SJCRH30 (cell line): ENCODE measurements at regions not wholly inside any gene's neighbourhood (a gene's known extent, or its start where the extent isn't known, plus 50 kb on each side); places are given as distances from the start of the nearest gene placed in this dataset.

Source experiments
- DNase-seq, 2 experiments: peaks; one replicate each; pipeline ENCODE4 v3.0.0-alpha.2; 2015 to 2020
- H3K27ac ChIP-seq: fragments of 250-450 bp; sonication (Bioruptor Pico); 2 replicates; pipeline ENCODE4 v1.5.1; 2020; ENCODE audit warnings: mild to moderate bottlenecking, moderate library complexity
- H3K27me3 ChIP-seq: fragments of 250-450 bp; sonication (Bioruptor Pico); 2 replicates; pipeline ENCODE4 v1.5.1; 2020; ENCODE audit warnings: mild to moderate bottlenecking, moderate library complexity
- H3K36me3 ChIP-seq: fragments of 250-450 bp; sonication (Bioruptor Pico); 2 replicates; pipeline ENCODE4 v1.5.1; 2020; ENCODE audit warnings: mild to moderate bottlenecking, moderate library complexity
- H3K4me1 ChIP-seq: fragments of 250-450 bp; sonication (Bioruptor Pico); 2 replicates; pipeline ENCODE4 v1.5.1; 2020; ENCODE audit warnings: mild to moderate bottlenecking, moderate library complexity
- H3K4me3 ChIP-seq: fragments of 250-450 bp; sonication (Bioruptor Pico); 2 replicates; pipeline ENCODE4 v1.5.1; 2020; ENCODE audit warnings: mild to moderate bottlenecking, moderate library complexity
- H3K9me3 ChIP-seq: fragments of 250-450 bp; sonication (Bioruptor Pico); replicated peaks from 2 replicates; pipeline ENCODE4 v1.5.1; 2020; ENCODE audit warnings: mild to moderate bottlenecking, moderate library complexity

- DNase-seq: peak; percentile 10 to 31
- H3K9me3 ChIP-seq: no peaks in the 10 kb centered on the region
- peaks cover 3% of the 10 kb centered on the region; the same call in 1 of the 2 replicates for H3K4me1 ChIP-seq
- H3K4me3 ChIP-seq: no peak overlapping the region
- H3K36me3 ChIP-seq: no peaks in the 10 kb centered on the region
- H3K27me3 ChIP-seq: no peaks in the 10 kb centered on the region
- no peak overlapping the region for H3K27ac ChIP-seq
Measured at GRCh38 chr14:27077214-27077613, 479.4 kb upstream of the NOVA1 start.

GRCh38 chr14:27077710-27078109 is 479.9 kb upstream of the NOVA1 start:
- Histone ChIP-seq H3K4me1 (peaks cover 3% of the 10 kb centered on the region; the same call in 1 of the 2 replicates), H3K27ac (no peak overlapping the region), H3K36me3 (no peaks in the 10 kb centered on the region), H3K4me3 (no peak overlapping the region), H3K27me3 (no peaks in the 10 kb centered on the region), H3K9me3 (no peaks in the 10 kb centered on the region)
- DNase-seq: no peak

GRCh38 chr14:27078191-27078590 is 480.4 kb upstream of the NOVA1 start:
- no peak overlapping the region for H3K27ac ChIP-seq
- no peak for DNase-seq
- no peaks in the 10 kb centered on the region for H3K36me3 ChIP-seq
- no peaks in the 10 kb centered on the region for H3K27me3 ChIP-seq
- H3K4me3 ChIP-seq: no peak overlapping the region
- H3K4me1 ChIP-seq: peaks cover 3% of the 10 kb centered on the region; the same call in 1 of the 2 replicates
- no peaks in the 10 kb centered on the region for H3K9me3 ChIP-seq

GRCh38 chr14:27079716-27080115 is 481.9 kb upstream of the NOVA1 start:
- H3K9me3 ChIP-seq: no peaks in the 10 kb centered on the region
- H3K36me3 ChIP-seq: no peaks in the 10 kb centered on the region
- DNase-seq: no peak
- no peak overlapping the region for H3K27ac ChIP-seq
- H3K4me3 ChIP-seq: no peak overlapping the region
- H3K4me1 ChIP-seq: peaks cover 3% of the 10 kb centered on the region; the same call in 1 of the 2 replicates
- no peaks in the 10 kb centered on the region for H3K27me3 ChIP-seq

DNA sequence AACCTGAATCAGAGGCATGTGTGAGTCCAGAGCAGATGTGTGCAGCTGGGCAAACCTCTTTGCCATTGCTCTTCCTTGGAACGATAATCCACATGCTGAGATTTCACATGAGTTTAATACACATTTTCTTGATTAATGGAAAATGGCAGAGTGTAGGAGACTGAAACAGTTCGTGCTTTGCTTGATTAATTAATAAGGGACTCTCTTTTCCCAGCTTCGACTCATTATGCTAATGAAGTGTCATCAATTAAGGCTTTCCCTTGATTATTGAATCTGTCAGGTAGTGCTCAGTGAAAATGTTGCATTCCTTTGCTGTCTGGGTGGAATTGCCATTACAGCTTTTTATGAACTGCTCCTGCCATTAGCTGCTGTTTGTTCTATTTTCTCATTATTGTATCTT is 487.7 kb upstream of the NOVA1 start:
- H3K36me3 ChIP-seq: no peaks in the 10 kb centered on the region
- no peak overlapping the region for H3K27ac ChIP-seq
- no peaks in the 10 kb centered on the region for H3K9me3 ChIP-seq
- H3K4me1 ChIP-seq: no peaks in the 10 kb centered on the region
- no peak for DNase-seq
- H3K27me3 ChIP-seq: no peaks in the 10 kb centered on the region
- H3K4me3 ChIP-seq: no peak overlapping the region

GRCh38 chr14:27090716-27091115 is 492.9 kb upstream of the NOVA1 start:
- no peaks in the 10 kb centered on the region for H3K4me1 ChIP-seq
- H3K36me3 ChIP-seq: no peaks in the 10 kb centered on the region

DNA sequence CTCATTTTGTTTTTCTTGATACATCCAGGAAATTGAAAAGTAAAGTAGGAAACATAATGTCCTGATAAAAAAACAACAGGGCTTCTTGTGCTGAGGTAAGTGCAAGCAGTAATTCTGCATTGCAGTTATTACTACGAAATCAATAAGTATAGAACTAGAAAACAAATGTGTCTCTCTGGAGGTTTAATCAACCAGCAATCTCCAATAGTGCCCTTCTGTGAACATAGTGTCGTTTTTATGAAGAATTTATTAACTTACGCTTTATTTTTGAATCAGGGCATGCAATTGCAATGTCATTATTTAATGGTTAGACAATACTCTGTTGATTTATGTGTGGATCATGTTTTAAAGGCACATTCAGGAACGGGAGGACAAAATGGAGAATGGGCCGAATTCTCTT is 494.1 kb upstream of the NOVA1 start:
- Histone ChIP-seq H3K27ac (no peak overlapping the region), H3K4me1 (no peaks in the 10 kb centered on the region), H3K4me3 (no peak overlapping the region), H3K36me3 (no peaks in the 10 kb centered on the region), H3K9me3 (no peaks in the 10 kb centered on the region), H3K27me3 (no peaks in the 10 kb centered on the region)
- DNase-seq: no peak

More at GRCh38 chr14:27090716-27091115, 492.9 kb upstream of the NOVA1 start:
- H3K27me3 ChIP-seq: no peaks in the 10 kb centered on the region
- H3K9me3 ChIP-seq: no peaks in the 10 kb centered on the region
- no peak overlapping the region for H3K4me3 ChIP-seq
- DNase-seq: no peak
- no peak overlapping the region for H3K27ac ChIP-seq

DNA sequence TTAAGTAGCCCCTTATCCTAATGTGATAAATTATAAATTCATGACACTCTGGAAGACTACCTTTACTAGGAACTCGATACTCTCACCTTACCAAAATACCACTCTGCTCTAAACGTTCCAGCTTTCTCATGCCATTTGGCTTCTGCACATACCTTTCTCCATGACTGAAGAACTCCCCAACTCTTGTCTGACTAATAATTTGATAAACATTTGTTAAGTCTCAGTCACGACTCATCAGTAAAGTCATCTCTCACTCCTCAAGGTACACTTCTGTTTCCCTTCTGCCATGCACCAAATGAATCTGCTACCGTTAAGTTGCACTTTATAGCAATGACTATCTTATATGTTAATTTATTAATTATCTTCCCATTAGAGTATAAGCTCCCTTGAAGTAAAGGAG is 498.3 kb upstream of the NOVA1 start:
- no peak overlapping the region for H3K27ac ChIP-seq
- no peaks in the 10 kb centered on the region for H3K27me3 ChIP-seq
- no peaks in the 10 kb centered on the region for H3K9me3 ChIP-seq
- H3K36me3 ChIP-seq: no peaks in the 10 kb centered on the region
- no peaks in the 10 kb centered on the region for H3K4me1 ChIP-seq
- DNase-seq: no peak
- no peak overlapping the region for H3K4me3 ChIP-seq

- no peak overlapping the region for H3K27ac ChIP-seq
- no peaks in the 10 kb centered on the region for H3K27me3 ChIP-seq
- H3K4me1 ChIP-seq: no peaks in the 10 kb centered on the region
- H3K9me3 ChIP-seq: no peaks in the 10 kb centered on the region
- no peak for DNase-seq
- no peaks in the 10 kb centered on the region for H3K36me3 ChIP-seq
- H3K4me3 ChIP-seq: no peak overlapping the region
Measured at GRCh38 chr14:27098451-27098850, 500.6 kb upstream of the NOVA1 start.

DNA sequence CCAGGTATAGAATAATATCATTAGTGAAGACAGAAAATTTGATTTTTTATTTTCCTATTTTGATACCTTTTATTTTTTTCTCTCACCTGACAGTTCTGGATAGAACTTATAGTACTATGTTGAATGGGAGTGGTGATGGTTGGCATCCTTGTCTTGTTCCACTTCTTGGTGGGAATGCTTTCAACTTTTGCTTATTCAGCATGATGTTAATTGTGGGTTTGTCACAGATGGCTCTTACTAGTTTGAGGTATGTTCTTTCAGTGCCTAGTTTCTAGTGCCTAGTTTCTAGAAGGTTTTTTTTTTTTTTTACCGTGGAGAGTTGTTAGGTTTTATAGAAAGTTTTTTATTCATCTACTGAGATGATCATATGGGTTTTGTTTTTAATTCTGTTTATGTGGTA is 516.3 kb upstream of the NOVA1 start:
- no peak overlapping the region for H3K4me3 ChIP-seq
- H3K9me3 ChIP-seq: no peaks in the 10 kb centered on the region
- no peaks in the 10 kb centered on the region for H3K36me3 ChIP-seq
- H3K27ac ChIP-seq: no peak overlapping the region
- no peaks in the 10 kb centered on the region for H3K4me1 ChIP-seq
- DNase-seq: no peak
- no peaks in the 10 kb centered on the region for H3K27me3 ChIP-seq

DNA sequence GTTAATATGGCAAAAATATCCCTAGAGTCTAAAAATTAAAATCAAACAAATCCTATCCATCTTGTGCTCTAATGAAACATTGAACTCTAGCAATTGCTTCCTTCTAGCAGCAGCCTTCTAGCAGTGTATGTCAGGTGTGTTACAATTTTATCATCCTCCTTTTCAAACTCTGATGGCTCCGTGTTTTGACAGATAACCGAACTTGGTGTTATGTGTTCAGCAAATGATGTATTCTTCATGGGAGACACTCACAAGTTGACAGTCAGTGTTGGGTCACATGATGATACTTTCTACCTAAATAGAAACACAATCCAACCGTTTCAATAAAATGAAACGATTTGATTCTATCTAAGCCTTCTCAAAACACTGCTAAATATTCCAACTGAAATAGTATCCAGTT is 525.3 kb upstream of the NOVA1 start:
- H3K27me3 ChIP-seq: no peaks in the 10 kb centered on the region
- no peak overlapping the region for H3K4me3 ChIP-seq
- H3K36me3 ChIP-seq: no peaks in the 10 kb centered on the region
- H3K4me1 ChIP-seq: 0 out of 2 replicates have a peak, but pooled peaks cover 2% of the 10 kb centered on the region
- H3K27ac ChIP-seq: no peak overlapping the region
- DNase-seq: no peak
- no peaks in the 10 kb centered on the region for H3K9me3 ChIP-seq

GRCh38 chr14:27127838-27128237 is 530.0 kb upstream of the NOVA1 start:
- H3K27me3 ChIP-seq: no peaks in the 10 kb centered on the region
- no peaks in the 10 kb centered on the region for H3K9me3 ChIP-seq
- no peak overlapping the region for H3K27ac ChIP-seq
- DNase-seq: no peak
- no peaks in the 10 kb centered on the region for H3K4me1 ChIP-seq
- H3K4me3 ChIP-seq: no peak overlapping the region
- no peaks in the 10 kb centered on the region for H3K36me3 ChIP-seq

- H3K9me3 ChIP-seq: no peaks in the 10 kb centered on the region
- DNase-seq: no peak
- no peak overlapping the region for H3K27ac ChIP-seq
- H3K4me1 ChIP-seq: no peaks in the 10 kb centered on the region
- H3K36me3 ChIP-seq: no peaks in the 10 kb centered on the region
- peaks cover 8% of the 10 kb centered on the region; the same call in 1 of the 2 replicates for H3K27me3 ChIP-seq
- no peak overlapping the region for H3K4me3 ChIP-seq
Measured at GRCh38 chr14:27134200-27134599, 536.4 kb upstream of the NOVA1 start.

DNA sequence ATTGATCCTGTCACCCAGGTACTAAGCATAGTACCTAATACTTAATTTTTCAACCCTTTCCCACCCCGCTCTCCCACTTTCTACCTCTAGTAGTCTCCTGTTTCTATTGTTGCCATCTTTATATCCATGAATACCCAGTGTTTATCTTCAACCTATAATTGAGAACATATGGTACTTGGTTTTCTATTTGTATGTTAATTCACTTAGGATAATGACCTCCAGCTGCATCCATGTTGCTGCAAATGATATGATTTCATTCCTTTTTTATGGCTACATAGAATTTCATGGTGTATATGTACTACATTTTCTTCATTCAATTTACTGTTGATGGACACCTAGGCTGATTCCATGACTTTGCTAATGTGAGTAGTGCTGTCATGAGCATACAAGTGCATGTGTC is 547.3 kb upstream of the NOVA1 start:
- no peaks in the 10 kb centered on the region for H3K4me1 ChIP-seq
- no peaks in the 10 kb centered on the region for H3K27me3 ChIP-seq
- H3K9me3 ChIP-seq: no peaks in the 10 kb centered on the region
- no peak overlapping the region for H3K4me3 ChIP-seq
- DNase-seq: no peak
- H3K36me3 ChIP-seq: no peaks in the 10 kb centered on the region
- no peak overlapping the region for H3K27ac ChIP-seq

GRCh38 chr14:27148143-27148542 is 550.3 kb upstream of the NOVA1 start:
- Histone ChIP-seq H3K4me1 (no peaks in the 10 kb centered on the region), H3K27me3 (no peaks in the 10 kb centered on the region), H3K36me3 (no peaks in the 10 kb centered on the region), H3K27ac (no peak overlapping the region), H3K4me3 (no peak overlapping the region), H3K9me3 (no peaks in the 10 kb centered on the region)
- DNase-seq: no peak

DNA sequence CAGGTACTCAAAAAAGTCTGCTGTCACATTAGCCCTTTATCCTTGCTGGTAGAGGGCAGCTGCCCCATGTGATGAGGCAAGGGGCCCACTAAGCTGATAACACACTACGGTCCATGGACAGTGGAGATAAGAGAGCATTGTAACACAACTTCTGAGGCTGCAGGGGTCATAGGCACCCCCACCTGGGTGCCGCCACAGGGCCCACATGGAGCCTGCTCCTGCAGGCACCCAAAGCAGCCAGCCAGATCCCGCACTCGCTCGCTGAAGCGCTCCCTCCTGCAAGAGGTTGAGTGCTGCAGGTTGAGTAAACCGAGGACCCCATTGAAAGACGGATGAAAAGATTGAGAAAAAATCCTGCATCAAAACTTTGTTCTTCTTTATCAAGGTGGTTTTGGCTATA is 566.3 kb upstream of the NOVA1 start:
- DNase-seq: no peak
- Histone ChIP-seq H3K27me3 (0 out of 2 replicates have a peak, but pooled peaks cover 3% of the 10 kb centered on the region), H3K36me3 (no peaks in the 10 kb centered on the region), H3K4me3 (no peak overlapping the region), H3K9me3 (no peaks in the 10 kb centered on the region), H3K4me1 (no peaks in the 10 kb centered on the region), H3K27ac (no peak overlapping the region)
